ENCODE measurements at regions not wholly inside any gene's neighbourhood (a gene's known extent, or its start where the extent isn't known, plus 50 kb on each side); places are given as distances from the start of the nearest gene placed in this dataset.
A peak's percentile ranks its signal among the peaks of the same experiment; 100 is the strongest.

- TF ChIP-seq EP300 (conservative IDR thresholded peaks at IDR 0.05; ENCODE audit: poor library complexity, severe bottlenecking) (no peak), CTCF (IDR thresholded peaks at IDR 0.05; ENCODE audit: poor library complexity, severe bottlenecking) (no peak), POLR2AphosphoS5 (IDR thresholded peaks at IDR 0.05) (peak; percentile 52)
These were observed 670.2 kb upstream of the LMO3 start for GRCh38 chr12:17276196-17276595.

Measured in neural cell (in vitro differentiated cells).